Gastrocnemius medialis (tissue), 4 donors: ENCODE measurements at regions not wholly inside any gene's neighbourhood (a gene's known extent, or its start where the extent isn't known, plus 50 kb on each side); places are given as distances from the start of the nearest gene placed in this dataset.

Experiments used
- ATAC-seq, 2 donors: fragments of 150-250 bp; one replicate each; pipeline ENCODE4 v1.9.1; 2016
- DNase-seq, 2 donors: peaks; one replicate each; pipeline ENCODE4 v3.0.0-alpha.2; 2019
- H3K27ac ChIP-seq, 4 donors: fragments of 200-600 bp; sonication (generic); 1 replicate in 1 of 4; 2 replicates in 3 of 4; pipeline ENCODE4 v1.5.1; 2016 to 2018; ENCODE audit warnings: mild to moderate bottlenecking in 2 of 4, moderate library complexity in 1 of 4
- H3K27me3 ChIP-seq, 3 donors: fragments of 200-600 bp; sonication (generic) in 2 of 3; 1 replicate in 1 of 3; 2 replicates in 2 of 3; pipeline versions ENCODE4 v1.5.1 to v1.6.0; 2016 to 2019; ENCODE audit warnings: mild to moderate bottlenecking in 1 of 3, moderate library complexity in 1 of 3
- H3K36me3 ChIP-seq, 2 donors: fragments of 200-600 bp; sonication (generic) in 1 of 2; one replicate each; pipeline ENCODE4 v1.5.1; 2017 to 2018
- H3K4me1 ChIP-seq, 2 donors: fragments of 200-600 bp; sonication (generic) in 1 of 2; one replicate each; pipeline ENCODE4 v1.5.1; 2016 to 2017; ENCODE audit warnings: mild to moderate bottlenecking in 2 of 2
- H3K4me3 ChIP-seq, 4 donors: fragments of 200-600 bp; sonication (generic) in 3 of 4; 1 replicate in 1 of 4; 2 replicates in 3 of 4; pipeline ENCODE4 v1.5.1; 2016 to 2019; ENCODE audit warnings: mild to moderate bottlenecking in 2 of 4
- H3K9me3 ChIP-seq, 3 donors: fragments of 200-600 bp; sonication (generic) in 2 of 3; 1 replicate in 1 of 3; 2 replicates in 2 of 3; pipeline ENCODE4 v1.5.1; 2016 to 2019
- POLR2A ChIP-seq, 2 donors: fragments of 450-650 bp; IDR thresholded peaks; one replicate each; pipeline ENCODE4 v1.6.1; 2017; ENCODE audit warnings: antibody characterized with exemption in 2 of 2, mild to moderate bottlenecking in 2 of 2, moderate library complexity in 2 of 2
- in situ Hi-C, 4 donors: fragments of 200-750 bp; cut with MboI; loops; one replicate each; pipeline versions ENCODE4 v1.15.0 to v1.8.0; 2017; ENCODE audit warnings: low sequenced_read_pairs in 4 of 4
- intact Hi-C: fragments of 100-400 bp; cut with DNase I; formaldehyde crosslinking; loops from one replicate; pipeline ENCODE4 v1.15.1; 2023; ENCODE audit warnings: low total_unique reads
- TF ChIP-seq, protein P1 (sequence below), 5 experiments: fragments of 450-650 bp in 3 of 5; fragments of 200-600 bp in 2 of 5; sonication (generic) in 2 of 5; IDR thresholded peaks in 4 of 5; conservative IDR thresholded peaks in 1 of 5; 1 replicate in 4 of 5; 2 replicates in 1 of 5; pipeline ENCODE4 v1.5.1; 2016 to 2019; ENCODE audit warnings: antibody characterized with exemption in 5 of 5, mild to moderate bottlenecking in 3 of 5, moderate library complexity in 3 of 5

GRCh38 chr20:22442318-22442717 lies 142.1 kb downstream of the FOXA2 start:
- H3K27ac ChIP-seq, result no peak overlapping the region
- no peak overlapping the region for H3K4me3 ChIP-seq
- H3K4me1 ChIP-seq, result no peaks in the 10 kb centered on the region
- in situ Hi-C loops (loop anchor here in 1 of 4 donors (10.0 kb wide), 1 partner anchor 98 kb away; no protein-coding TSS in a partner anchor), intact Hi-C loops (no loop called here)
- DNase-seq (no peak), ATAC-seq (no peak)
- TF ChIP-seq POLR2A (IDR thresholded peaks at IDR 0.05), result no peak
- TF ChIP-seq, protein P1, sequence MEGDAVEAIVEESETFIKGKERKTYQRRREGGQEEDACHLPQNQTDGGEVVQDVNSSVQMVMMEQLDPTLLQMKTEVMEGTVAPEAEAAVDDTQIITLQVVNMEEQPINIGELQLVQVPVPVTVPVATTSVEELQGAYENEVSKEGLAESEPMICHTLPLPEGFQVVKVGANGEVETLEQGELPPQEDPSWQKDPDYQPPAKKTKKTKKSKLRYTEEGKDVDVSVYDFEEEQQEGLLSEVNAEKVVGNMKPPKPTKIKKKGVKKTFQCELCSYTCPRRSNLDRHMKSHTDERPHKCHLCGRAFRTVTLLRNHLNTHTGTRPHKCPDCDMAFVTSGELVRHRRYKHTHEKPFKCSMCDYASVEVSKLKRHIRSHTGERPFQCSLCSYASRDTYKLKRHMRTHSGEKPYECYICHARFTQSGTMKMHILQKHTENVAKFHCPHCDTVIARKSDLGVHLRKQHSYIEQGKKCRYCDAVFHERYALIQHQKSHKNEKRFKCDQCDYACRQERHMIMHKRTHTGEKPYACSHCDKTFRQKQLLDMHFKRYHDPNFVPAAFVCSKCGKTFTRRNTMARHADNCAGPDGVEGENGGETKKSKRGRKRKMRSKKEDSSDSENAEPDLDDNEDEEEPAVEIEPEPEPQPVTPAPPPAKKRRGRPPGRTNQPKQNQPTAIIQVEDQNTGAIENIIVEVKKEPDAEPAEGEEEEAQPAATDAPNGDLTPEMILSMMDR (IDR thresholded peaks at IDR 0.05 in 4 of 5, conservative IDR thresholded peaks at IDR 0.05 in 1 of 5), result no peak
- H3K27me3 ChIP-seq, result no peaks in the 10 kb centered on the region
- H3K9me3 ChIP-seq, result no peaks in the 10 kb centered on the region
- H3K36me3 ChIP-seq, result no peaks in the 10 kb centered on the region

DNA sequence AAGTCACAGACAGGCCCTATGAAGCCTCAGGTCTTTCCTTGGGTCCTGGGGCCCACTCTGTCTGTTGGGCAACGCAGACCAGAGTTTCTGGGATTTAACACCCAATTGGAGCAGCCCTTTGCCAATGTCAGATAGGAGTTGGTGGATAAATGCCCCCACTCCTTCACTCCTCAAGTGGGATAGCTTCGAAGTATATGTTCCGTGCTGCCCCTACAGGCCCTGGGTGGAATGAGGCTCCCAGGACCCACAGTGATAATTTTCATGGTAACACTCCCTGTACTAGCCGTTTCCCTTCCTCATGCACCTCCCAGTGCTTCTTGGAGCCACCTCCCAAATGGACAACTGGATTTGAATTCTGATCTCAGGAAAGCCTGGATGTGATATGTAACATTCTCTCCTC lies 145.4 kb downstream of the FOXA2 start:
- TF ChIP-seq, protein P1 (IDR thresholded peaks at IDR 0.05 in 4 of 5, conservative IDR thresholded peaks at IDR 0.05 in 1 of 5), result no peak
- TF ChIP-seq POLR2A (IDR thresholded peaks at IDR 0.05), result no peak
- Histone ChIP-seq H3K27ac (no peak overlapping the region), H3K27me3 (no peaks in the 10 kb centered on the region), H3K4me3 (no peak overlapping the region), H3K36me3 (no peaks in the 10 kb centered on the region), H3K9me3 (no peaks in the 10 kb centered on the region), H3K4me1 (no peaks in the 10 kb centered on the region)
- intact Hi-C loops (no loop called here), in situ Hi-C loops (no loop called here)
- ATAC-seq, result no peak
- DNase-seq, result no peak

DNA sequence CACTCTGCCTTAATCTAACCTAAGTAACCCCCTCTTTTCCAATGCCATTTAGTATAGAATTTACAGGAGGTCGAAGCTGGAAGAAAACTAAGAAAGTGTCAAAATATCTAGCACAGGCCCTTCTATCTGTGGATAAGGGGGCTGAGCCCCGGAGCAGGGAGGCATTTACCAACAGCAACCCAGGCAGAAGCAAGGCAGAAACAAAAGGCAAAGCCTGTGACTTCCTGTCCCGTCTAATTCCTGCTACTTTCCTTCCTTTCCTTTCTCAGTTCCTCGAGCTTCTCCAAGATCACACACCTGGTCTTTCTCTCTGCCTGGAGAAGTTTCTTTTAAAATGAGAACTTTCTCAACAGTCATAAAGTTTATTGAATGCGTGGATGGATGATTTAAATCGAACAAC lies 146.0 kb downstream of the FOXA2 start:
- intact Hi-C loops, result no loop called here
- no peak for TF ChIP-seq POLR2A (IDR thresholded peaks at IDR 0.05)
- TF ChIP-seq, protein P1 (IDR thresholded peaks at IDR 0.05 in 4 of 5, conservative IDR thresholded peaks at IDR 0.05 in 1 of 5), result no peak
- H3K27me3 ChIP-seq, result no peaks in the 10 kb centered on the region
- H3K4me1 ChIP-seq, result no peaks in the 10 kb centered on the region
- no peak overlapping the region for H3K4me3 ChIP-seq
- no peak overlapping the region for H3K27ac ChIP-seq
- no peak for DNase-seq
- no peak for ATAC-seq
- in situ Hi-C loops, result no loop called here
- no peaks in the 10 kb centered on the region for H3K36me3 ChIP-seq
- H3K9me3 ChIP-seq, result no peaks in the 10 kb centered on the region

DNA sequence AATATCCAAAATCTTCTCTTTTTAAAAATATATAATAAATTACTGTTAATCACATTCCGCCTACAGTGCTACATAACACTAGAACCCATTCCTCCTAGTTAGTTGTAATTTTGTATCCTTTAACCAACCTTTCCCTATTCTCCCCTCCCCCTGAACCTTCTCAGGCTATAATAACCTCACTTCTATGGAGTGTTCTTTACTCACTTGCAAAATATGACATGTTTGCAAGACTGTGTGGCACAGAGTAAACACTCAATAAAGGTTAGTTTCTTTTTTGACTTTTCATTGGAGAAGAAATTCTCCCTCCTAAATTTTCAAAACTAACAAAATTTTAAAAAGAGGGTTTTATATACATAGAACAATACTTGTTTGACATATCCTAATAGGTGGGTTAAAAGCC lies 147.0 kb downstream of the FOXA2 start:
- Histone ChIP-seq H3K27me3 (no peaks in the 10 kb centered on the region), H3K27ac (no peak overlapping the region), H3K4me1 (no peaks in the 10 kb centered on the region), H3K4me3 (no peak overlapping the region), H3K9me3 (no peaks in the 10 kb centered on the region), H3K36me3 (no peaks in the 10 kb centered on the region)
- intact Hi-C loops (no loop called here), in situ Hi-C loops (no loop called here)
- TF ChIP-seq, protein P1 (IDR thresholded peaks at IDR 0.05 in 4 of 5, conservative IDR thresholded peaks at IDR 0.05 in 1 of 5), result no peak
- TF ChIP-seq POLR2A (IDR thresholded peaks at IDR 0.05), result no peak
- ATAC-seq, result no peak
- DNase-seq, result no peak

GRCh38 chr20:22431419-22431818 lies 153.0 kb downstream of the FOXA2 start:
- Histone ChIP-seq H3K27ac (no peak overlapping the region), H3K36me3 (no peaks in the 10 kb centered on the region), H3K27me3 (no peaks in the 10 kb centered on the region), H3K4me1 (no peaks in the 10 kb centered on the region), H3K9me3 (no peaks in the 10 kb centered on the region), H3K4me3 (no peak overlapping the region)
- in situ Hi-C loops (no loop called here), intact Hi-C loops (no loop called here)
- TF ChIP-seq POLR2A (IDR thresholded peaks at IDR 0.05), result no peak
- TF ChIP-seq, protein P1 (IDR thresholded peaks at IDR 0.05 in 4 of 5, conservative IDR thresholded peaks at IDR 0.05 in 1 of 5), result no peak
- DNase-seq (no peak), ATAC-seq (no peak)
